ENCODE measurements at regions not wholly inside any gene's neighbourhood (a gene's known extent, or its start where the extent isn't known, plus 50 kb on each side); places are given as distances from the start of the nearest gene placed in this dataset.
"Not testable (repeated sequence)": the region's sequence is repeated elsewhere in the genome, so short reads cannot be mapped to it uniquely, and the experiment has no call there.

DNA sequence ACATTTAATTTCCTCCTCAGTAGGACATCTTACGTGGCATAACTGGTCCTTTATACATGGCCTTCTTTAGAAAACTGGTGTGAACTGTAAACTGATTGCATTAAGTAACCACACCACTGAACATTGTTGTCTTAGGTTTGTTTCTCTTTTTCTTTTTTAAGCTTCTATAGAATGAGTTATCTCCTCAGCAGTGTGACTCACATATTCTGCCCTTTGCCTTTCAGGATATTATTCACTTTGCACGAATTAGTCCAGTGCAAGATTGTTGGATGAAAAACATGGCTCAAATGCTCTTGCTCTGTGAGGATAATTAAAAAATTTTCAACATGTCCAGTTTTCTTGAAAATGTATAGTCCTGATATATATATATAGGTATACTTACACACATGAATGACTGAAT lies 147.6 kb downstream of the KBTBD8 start:
- no peak overlapping the region for H3K27ac ChIP-seq (ENCODE audit: low read depth, low read length)
- no peaks in the 10 kb centered on the region for H3K4me1 ChIP-seq (ENCODE audit: control insufficient read depth, insufficient read depth, low read length)
- H3K36me3 ChIP-seq (ENCODE audit: control insufficient read depth, insufficient read depth, low read length) = no peaks in the 10 kb centered on the region
- no peaks in the 10 kb centered on the region; the same call in 1 of the 2 replicates for H3K9me3 ChIP-seq (ENCODE audit: control insufficient read depth, insufficient read depth, low read depth, low read length)
- no peaks in the 10 kb centered on the region for H3K27me3 ChIP-seq (ENCODE audit: control insufficient read depth, insufficient read depth, low read length)
- no peak overlapping the region for H3K9ac ChIP-seq (ENCODE audit: low read length)
- no peak overlapping the region for H3K4me3 ChIP-seq (ENCODE audit: low read depth, low read length)

DNA sequence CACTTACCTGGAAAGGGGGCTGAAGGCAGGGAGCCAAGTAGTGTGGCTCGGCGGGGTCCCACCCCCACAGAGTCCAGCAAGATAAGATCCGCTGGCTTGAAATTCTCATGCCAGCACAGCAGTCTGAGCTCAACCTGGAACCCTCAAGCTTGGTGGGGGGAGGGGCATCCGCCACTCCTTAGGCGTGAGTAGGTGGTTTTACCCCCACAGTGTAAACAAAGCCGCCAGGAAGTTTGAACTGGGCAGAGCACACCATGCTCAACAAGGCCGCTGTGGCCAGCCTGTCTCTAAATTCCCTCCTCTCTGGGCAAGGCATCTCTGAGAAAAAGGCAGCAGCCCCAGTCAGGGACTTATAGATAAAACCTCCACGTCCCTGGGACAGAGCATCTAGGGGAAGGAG lies 156.3 kb downstream of the KBTBD8 start:
- no peaks in the 10 kb centered on the region for H3K9me3 ChIP-seq (ENCODE audit: control insufficient read depth, insufficient read depth, low read depth, low read length)
- no peaks in the 10 kb centered on the region for H3K36me3 ChIP-seq (ENCODE audit: control insufficient read depth, insufficient read depth, low read length)
- H3K4me3 ChIP-seq (ENCODE audit: low read depth, low read length) = no peak overlapping the region
- no peak overlapping the region for H3K27ac ChIP-seq (ENCODE audit: low read depth, low read length)
- no peak overlapping the region for H3K9ac ChIP-seq (ENCODE audit: low read length)
- no peaks in the 10 kb centered on the region for H3K27me3 ChIP-seq (ENCODE audit: control insufficient read depth, insufficient read depth, low read length)
- H3K4me1 ChIP-seq (ENCODE audit: control insufficient read depth, insufficient read depth, low read length) = peaks cover 9% of the 10 kb centered on the region

DNA sequence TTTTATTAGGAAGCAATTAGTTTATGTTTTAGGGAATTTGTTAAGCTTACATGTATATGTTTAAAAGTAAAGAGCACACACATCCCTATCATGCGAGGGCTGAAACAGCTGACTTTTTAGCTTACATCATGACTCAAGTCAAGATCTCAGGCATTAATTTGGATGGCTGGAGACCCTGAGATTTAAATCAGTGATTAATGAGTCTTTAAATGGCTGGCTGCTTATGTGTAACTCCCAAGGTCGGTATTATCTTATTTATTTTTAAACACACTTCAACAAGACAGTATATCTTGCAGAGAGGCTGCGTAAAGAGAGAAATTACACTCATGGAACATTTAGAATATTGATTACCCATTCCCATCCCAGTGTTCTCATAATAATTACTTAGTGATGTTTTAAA lies 169.4 kb downstream of the KBTBD8 start:
- no peaks in the 10 kb centered on the region for H3K36me3 ChIP-seq (ENCODE audit: control insufficient read depth, insufficient read depth, low read length)
- H3K4me1 ChIP-seq (ENCODE audit: control insufficient read depth, insufficient read depth, low read length) = no peaks in the 10 kb centered on the region
- no peaks in the 10 kb centered on the region for H3K9me3 ChIP-seq (ENCODE audit: control insufficient read depth, insufficient read depth, low read depth, low read length)
- no peak overlapping the region for H3K4me3 ChIP-seq (ENCODE audit: low read depth, low read length)
- H3K27me3 ChIP-seq (ENCODE audit: control insufficient read depth, insufficient read depth, low read length) = 0 out of 2 replicates have a peak, but pooled peaks cover 3% of the 10 kb centered on the region
- H3K9ac ChIP-seq (ENCODE audit: low read length) = no peak overlapping the region
- no peak overlapping the region for H3K27ac ChIP-seq (ENCODE audit: low read depth, low read length)

DNA sequence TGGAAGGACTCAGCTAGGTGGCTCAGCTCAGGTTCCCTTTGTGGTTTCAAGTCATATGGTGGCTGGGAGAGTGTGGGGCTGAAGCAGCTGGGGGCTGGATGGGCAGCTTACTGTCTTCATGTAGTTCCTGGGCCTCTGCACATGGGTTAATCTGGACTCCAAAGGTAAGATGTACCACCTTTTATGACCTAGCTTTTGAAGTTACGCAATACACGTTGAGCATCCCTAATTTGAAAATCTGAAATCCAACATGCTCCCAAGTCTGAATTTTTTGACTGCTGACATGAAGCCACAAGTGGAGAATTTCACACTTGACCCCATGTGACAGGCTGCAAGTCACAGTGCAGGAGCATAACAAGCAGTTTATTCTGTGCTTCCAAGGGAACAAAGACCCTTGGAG lies 173.7 kb downstream of the KBTBD8 start:
- H3K9ac ChIP-seq (ENCODE audit: low read length) = no peak overlapping the region
- H3K27ac ChIP-seq (ENCODE audit: low read depth, low read length) = no peak overlapping the region
- H3K27me3 ChIP-seq (ENCODE audit: control insufficient read depth, insufficient read depth, low read length) = 0 out of 2 replicates have a peak, but pooled peaks cover 3% of the 10 kb centered on the region
- no peaks in the 10 kb centered on the region for H3K36me3 ChIP-seq (ENCODE audit: control insufficient read depth, insufficient read depth, low read length)
- peaks cover 3% of the 10 kb centered on the region for H3K9me3 ChIP-seq (ENCODE audit: control insufficient read depth, insufficient read depth, low read depth, low read length)
- H3K4me3 ChIP-seq (ENCODE audit: low read depth, low read length) = no peak overlapping the region
- H3K4me1 ChIP-seq (ENCODE audit: control insufficient read depth, insufficient read depth, low read length) = no peaks in the 10 kb centered on the region

DNA sequence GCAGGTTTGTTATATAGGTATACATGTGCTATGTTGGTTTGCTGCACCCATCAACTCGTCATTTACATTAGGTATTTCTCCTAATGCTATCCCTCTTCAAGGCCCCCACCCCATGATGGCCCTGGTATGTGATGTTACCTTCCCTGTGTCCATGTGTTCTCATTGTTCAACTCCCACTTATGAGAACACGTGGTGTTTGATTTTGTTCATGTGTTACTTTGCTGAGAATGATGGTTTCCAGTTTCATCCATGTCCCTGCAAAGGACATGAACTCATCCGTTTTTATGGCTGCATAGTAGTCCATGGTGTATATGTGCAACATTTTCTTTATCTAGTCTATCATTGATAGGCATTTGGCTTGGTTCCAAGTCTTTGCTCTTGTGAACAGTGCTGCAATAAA lies 175.0 kb downstream of the KBTBD8 start:
- H3K4me3 ChIP-seq (ENCODE audit: low read depth, low read length); H3K9me3 ChIP-seq (ENCODE audit: control insufficient read depth, insufficient read depth, low read depth, low read length); H3K36me3 ChIP-seq (ENCODE audit: control insufficient read depth, insufficient read depth, low read length); H3K4me1 ChIP-seq (ENCODE audit: control insufficient read depth, insufficient read depth, low read length); H3K9ac ChIP-seq (ENCODE audit: low read length); H3K27ac ChIP-seq (ENCODE audit: low read depth, low read length); H3K27me3 ChIP-seq (ENCODE audit: control insufficient read depth, insufficient read depth, low read length): not testable (repeated sequence)

DNA sequence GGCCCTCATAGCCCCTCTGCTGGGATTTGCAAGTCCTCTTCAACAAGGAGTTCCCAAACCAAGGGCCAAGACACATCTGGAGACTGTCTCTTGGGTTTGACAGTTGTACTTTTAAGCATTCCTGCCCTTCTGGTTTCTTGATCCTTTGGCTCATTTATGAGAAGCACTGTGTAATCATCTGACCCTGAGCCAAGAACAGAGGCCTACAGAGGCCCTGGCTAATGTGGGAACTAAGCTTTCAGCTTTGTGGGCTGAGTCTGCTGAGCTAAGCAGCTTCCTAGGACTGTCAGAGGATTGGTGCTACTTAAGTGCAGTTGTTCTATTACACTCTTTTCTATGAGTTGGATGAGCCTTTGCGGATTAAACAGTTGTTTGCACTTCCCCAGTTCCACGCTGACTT lies 178.3 kb downstream of the KBTBD8 start:
- H3K9me3 ChIP-seq (ENCODE audit: control insufficient read depth, insufficient read depth, low read depth, low read length) = peaks cover 3% of the 10 kb centered on the region
- H3K4me3 ChIP-seq (ENCODE audit: low read depth, low read length) = no peak overlapping the region
- no peaks in the 10 kb centered on the region for H3K4me1 ChIP-seq (ENCODE audit: control insufficient read depth, insufficient read depth, low read length)
- H3K27ac ChIP-seq (ENCODE audit: low read depth, low read length) = no peak overlapping the region
- no peaks in the 10 kb centered on the region for H3K27me3 ChIP-seq (ENCODE audit: control insufficient read depth, insufficient read depth, low read length)
- H3K36me3 ChIP-seq (ENCODE audit: control insufficient read depth, insufficient read depth, low read length) = no peaks in the 10 kb centered on the region
- H3K9ac ChIP-seq (ENCODE audit: low read length) = no peak overlapping the region

DNA sequence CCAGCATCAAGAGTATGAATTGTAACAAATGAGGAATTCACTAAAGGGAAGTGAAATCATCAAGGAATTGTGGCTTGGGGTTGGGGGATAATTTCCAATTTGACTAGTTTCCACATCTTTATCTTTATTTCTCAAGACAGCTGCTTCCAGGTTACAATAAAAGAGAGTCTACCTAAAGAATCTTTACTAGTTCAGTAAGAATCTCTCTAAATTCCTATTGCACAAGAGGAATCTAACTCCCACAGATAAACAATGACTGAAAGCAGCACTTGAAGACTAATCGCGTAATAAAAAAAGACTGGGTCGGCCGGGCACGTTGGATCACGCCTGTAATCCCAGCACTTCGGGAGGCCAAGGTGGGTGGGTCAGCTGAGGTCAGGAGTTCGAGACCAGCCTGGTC lies 194.4 kb downstream of the KBTBD8 start:
- H3K9me3 ChIP-seq (ENCODE audit: control insufficient read depth, insufficient read depth, low read depth, low read length) = no peaks in the 10 kb centered on the region; the same call in 1 of the 2 replicates
- no peaks in the 10 kb centered on the region for H3K4me1 ChIP-seq (ENCODE audit: control insufficient read depth, insufficient read depth, low read length)
- no peaks in the 10 kb centered on the region for H3K27me3 ChIP-seq (ENCODE audit: control insufficient read depth, insufficient read depth, low read length)
- no peak overlapping the region for H3K4me3 ChIP-seq (ENCODE audit: low read depth, low read length)
- H3K36me3 ChIP-seq (ENCODE audit: control insufficient read depth, insufficient read depth, low read length) = no peaks in the 10 kb centered on the region
- H3K27ac ChIP-seq (ENCODE audit: low read depth, low read length) = no peak overlapping the region
- no peak overlapping the region for H3K9ac ChIP-seq (ENCODE audit: low read length)

DNA sequence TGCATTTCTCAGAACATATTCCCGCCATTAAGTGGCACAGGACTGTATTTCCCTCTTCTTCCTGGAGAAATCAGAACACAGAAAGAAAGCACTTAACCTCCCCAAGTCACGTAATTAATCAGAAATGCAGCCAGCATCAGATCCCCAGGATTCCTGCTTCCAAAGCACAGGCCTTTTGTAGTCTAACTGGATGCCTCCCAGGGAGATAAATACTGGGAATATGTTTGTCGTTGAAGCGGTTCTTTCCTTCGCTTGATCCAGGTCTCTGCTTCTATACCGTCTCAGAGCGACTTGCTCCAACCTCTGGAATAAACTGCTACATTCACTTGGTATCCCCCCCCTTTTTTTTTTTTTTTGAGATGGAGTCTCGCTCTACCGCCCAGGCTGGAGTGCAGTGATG lies 198.6 kb downstream of the KBTBD8 start:
- Histone ChIP-seq H3K36me3 (ENCODE audit: control insufficient read depth, insufficient read depth, low read length) (no peaks in the 10 kb centered on the region), H3K4me3 (ENCODE audit: low read depth, low read length) (no peak overlapping the region), H3K4me1 (ENCODE audit: control insufficient read depth, insufficient read depth, low read length) (0 out of 2 replicates have a peak, but pooled peaks cover 4% of the 10 kb centered on the region), H3K9me3 (ENCODE audit: control insufficient read depth, insufficient read depth, low read depth, low read length) (no peaks in the 10 kb centered on the region), H3K9ac (ENCODE audit: low read length) (no peak overlapping the region), H3K27ac (ENCODE audit: low read depth, low read length) (no peak overlapping the region), H3K27me3 (ENCODE audit: control insufficient read depth, insufficient read depth, low read length) (no peaks in the 10 kb centered on the region)

DNA sequence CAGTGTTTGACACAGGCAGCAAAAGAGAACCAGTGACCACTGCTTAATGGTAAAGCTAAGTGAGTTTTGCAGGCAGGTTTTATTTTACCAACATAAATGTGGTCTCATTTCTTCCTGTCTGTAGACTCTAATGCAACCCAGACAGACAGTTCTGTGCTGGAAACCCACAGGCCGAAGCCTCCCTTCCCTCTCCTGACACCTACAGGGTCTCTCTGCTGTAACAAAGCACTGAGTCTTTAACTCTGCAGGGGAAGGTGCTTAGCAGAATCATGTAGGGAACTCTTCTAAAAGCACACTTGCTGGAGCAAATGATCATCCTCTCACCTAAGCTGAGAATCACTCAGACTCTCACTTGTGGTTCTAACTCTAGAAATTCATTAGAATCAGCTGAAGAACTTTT lies 200.3 kb downstream of the KBTBD8 start:
- H3K4me3 ChIP-seq (ENCODE audit: low read depth, low read length) = no peak overlapping the region
- no peak overlapping the region for H3K9ac ChIP-seq (ENCODE audit: low read length)
- no peaks in the 10 kb centered on the region for H3K27me3 ChIP-seq (ENCODE audit: control insufficient read depth, insufficient read depth, low read length)
- no peak overlapping the region for H3K27ac ChIP-seq (ENCODE audit: low read depth, low read length)
- H3K4me1 ChIP-seq (ENCODE audit: control insufficient read depth, insufficient read depth, low read length) = 0 out of 2 replicates have a peak, but pooled peaks cover 4% of the 10 kb centered on the region
- no peaks in the 10 kb centered on the region for H3K9me3 ChIP-seq (ENCODE audit: control insufficient read depth, insufficient read depth, low read depth, low read length)
- no peaks in the 10 kb centered on the region for H3K36me3 ChIP-seq (ENCODE audit: control insufficient read depth, insufficient read depth, low read length)

DNA sequence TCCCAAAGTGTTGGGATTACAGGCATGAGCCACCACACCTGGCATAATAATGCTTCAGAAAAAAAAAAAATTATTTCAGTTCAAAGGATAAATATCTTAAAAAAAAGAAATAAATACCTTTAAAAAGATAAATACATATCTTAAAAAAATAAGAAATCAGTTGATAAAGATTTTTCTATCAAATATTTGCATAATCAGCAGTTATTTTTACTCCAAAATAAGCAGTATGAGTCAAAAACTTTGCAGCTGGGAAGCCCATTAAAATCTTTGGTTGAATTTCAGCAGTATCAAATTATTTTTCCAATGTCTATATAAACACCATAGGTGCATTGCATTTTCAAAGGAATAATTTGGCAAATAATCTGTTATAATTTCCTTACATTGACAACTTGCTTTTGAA lies 202.5 kb downstream of the KBTBD8 start:
- Histone ChIP-seq H3K9ac (ENCODE audit: low read length) (no peak overlapping the region), H3K27ac (ENCODE audit: low read depth, low read length) (no peak overlapping the region), H3K9me3 (ENCODE audit: control insufficient read depth, insufficient read depth, low read depth, low read length) (no peaks in the 10 kb centered on the region), H3K4me1 (ENCODE audit: control insufficient read depth, insufficient read depth, low read length) (0 out of 2 replicates have a peak, but pooled peaks cover 4% of the 10 kb centered on the region), H3K4me3 (ENCODE audit: low read depth, low read length) (no peak overlapping the region), H3K27me3 (ENCODE audit: control insufficient read depth, insufficient read depth, low read length) (no peaks in the 10 kb centered on the region), H3K36me3 (ENCODE audit: control insufficient read depth, insufficient read depth, low read length) (no peaks in the 10 kb centered on the region)

DNA sequence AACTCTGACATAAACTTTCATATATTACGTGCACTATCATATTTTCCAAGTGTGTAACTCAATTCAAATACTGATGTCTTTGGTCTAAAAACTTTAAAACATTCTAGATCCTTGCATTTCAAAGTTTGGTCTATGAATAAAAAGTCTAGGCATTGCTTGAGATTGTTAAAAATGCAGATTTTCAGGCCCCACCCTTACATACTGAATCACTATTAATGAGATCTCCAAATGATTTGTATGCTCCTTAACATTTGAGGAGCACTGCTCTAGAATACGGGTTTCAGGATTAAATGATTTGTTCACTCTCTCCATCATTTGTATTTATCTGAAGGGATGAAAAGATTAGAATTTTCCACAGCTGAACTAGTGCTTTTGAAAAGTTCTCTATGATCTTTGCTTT lies 202.9 kb downstream of the KBTBD8 start:
- Histone ChIP-seq H3K27ac (ENCODE audit: low read depth, low read length) (no peak overlapping the region), H3K27me3 (ENCODE audit: control insufficient read depth, insufficient read depth, low read length) (no peaks in the 10 kb centered on the region), H3K9ac (ENCODE audit: low read length) (no peak overlapping the region), H3K4me1 (ENCODE audit: control insufficient read depth, insufficient read depth, low read length) (0 out of 2 replicates have a peak, but pooled peaks cover 4% of the 10 kb centered on the region), H3K4me3 (ENCODE audit: low read depth, low read length) (no peak overlapping the region), H3K9me3 (ENCODE audit: control insufficient read depth, insufficient read depth, low read depth, low read length) (no peaks in the 10 kb centered on the region), H3K36me3 (ENCODE audit: control insufficient read depth, insufficient read depth, low read length) (no peaks in the 10 kb centered on the region)

DNA sequence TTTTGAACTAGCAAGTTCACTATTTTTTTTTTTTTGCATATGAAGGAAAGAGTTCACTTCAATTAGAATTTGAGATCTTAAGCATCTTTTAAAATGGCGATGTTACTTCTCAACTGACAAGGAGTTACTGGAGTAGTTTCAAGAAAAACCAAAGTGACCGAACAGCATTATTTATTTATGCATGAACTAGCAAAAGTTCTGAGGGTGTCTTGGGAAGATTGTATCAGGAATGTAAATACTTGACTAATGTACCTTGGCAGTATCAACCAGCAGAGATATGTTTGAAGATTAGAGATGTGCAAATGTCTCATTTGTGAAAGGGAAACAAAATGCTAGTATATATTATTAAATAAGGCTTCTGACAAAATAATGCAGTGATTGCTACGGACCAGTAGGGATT lies 203.9 kb downstream of the KBTBD8 start:
- 0 out of 2 replicates have a peak, but pooled peaks cover 4% of the 10 kb centered on the region for H3K4me1 ChIP-seq (ENCODE audit: control insufficient read depth, insufficient read depth, low read length)
- no peaks in the 10 kb centered on the region for H3K36me3 ChIP-seq (ENCODE audit: control insufficient read depth, insufficient read depth, low read length)
- no peak overlapping the region for H3K4me3 ChIP-seq (ENCODE audit: low read depth, low read length)
- no peak overlapping the region for H3K27ac ChIP-seq (ENCODE audit: low read depth, low read length)
- H3K9ac ChIP-seq (ENCODE audit: low read length) = no peak overlapping the region
- H3K9me3 ChIP-seq (ENCODE audit: control insufficient read depth, insufficient read depth, low read depth, low read length) = no peaks in the 10 kb centered on the region
- no peaks in the 10 kb centered on the region for H3K27me3 ChIP-seq (ENCODE audit: control insufficient read depth, insufficient read depth, low read length)

Measured in HUES6 (cell line).